Upper lobe of right lung (tissue), 1 donor: ENCODE measurements at regions not wholly inside any gene's neighbourhood (a gene's known extent, or its start where the extent isn't known, plus 50 kb on each side); places are given as distances from the start of the nearest gene placed in this dataset.
"Not testable (repeated sequence)": the region's sequence is repeated elsewhere in the genome, so short reads cannot be mapped to it uniquely, and the experiment has no call there.

Experiments
- ATAC-seq: fragments of 200-7000 bp; cut with Tn5 transposase; one replicate; pipeline ENCODE4 v1.9.1; 2020; ENCODE audit warnings: mild to moderate bottlenecking, moderate library complexity
- DNase-seq: peaks from one replicate; pipeline ENCODE4 v3.0.0-alpha.2; 2020
- H3K27ac ChIP-seq: fragments of 200-600 bp; one replicate; pipeline ENCODE4 v1.8.0; 2022
- H3K27me3 ChIP-seq: fragments of 200-600 bp; one replicate; pipeline ENCODE4 v1.8.0; 2022; ENCODE audit warnings: mild to moderate bottlenecking
- H3K36me3 ChIP-seq: fragments of 200-600 bp; one replicate; pipeline ENCODE4 v1.8.0; 2022
- H3K4me1 ChIP-seq: fragments of 200-600 bp; one replicate; pipeline ENCODE4 v1.8.0; 2022
- H3K4me3 ChIP-seq: fragments of 200-600 bp; one replicate; pipeline ENCODE4 v1.8.0; 2022; ENCODE audit warnings: mild to moderate bottlenecking
- H3K9me3 ChIP-seq: fragments of 200-600 bp; one replicate; pipeline ENCODE4 v1.8.0; 2022
- intact Hi-C: fragments of 100-400 bp; cut with DNase I; formaldehyde crosslinking; loops from one replicate; pipeline ENCODE4 v1.11.0; 2022
- TF ChIP-seq, protein P1 (sequence below): fragments of 200-600 bp; IDR thresholded peaks from one replicate; pipeline ENCODE4 v1.8.0; 2022; ENCODE audit warnings: antibody characterized with exemption
- donor health status: DM: no; HTN: yes; CAD: no; lungs with severe emphysema.

DNA sequence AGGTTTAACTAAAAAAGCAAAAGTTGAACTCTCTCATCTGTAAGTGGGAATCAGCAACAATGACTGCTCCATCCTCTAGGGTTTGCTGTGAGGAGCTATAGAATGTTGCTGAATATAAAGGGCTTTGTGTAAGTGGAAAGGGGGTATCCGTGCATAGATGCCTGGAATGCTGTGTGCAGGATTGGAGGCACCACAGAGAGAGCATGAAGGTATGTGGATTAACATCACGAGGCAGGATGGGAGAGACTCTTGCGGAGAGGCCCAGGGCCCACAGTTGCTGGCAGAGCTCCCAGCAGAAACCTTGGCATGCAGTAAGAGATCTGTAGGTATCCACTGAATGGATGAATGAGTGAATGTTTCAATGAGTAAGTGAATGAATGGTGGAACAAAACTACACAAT, 298.7 kb upstream of the DDI1 start:
- Histone ChIP-seq H3K27ac (no peak overlapping the region), H3K36me3 (no peaks in the 10 kb centered on the region), H3K4me1 (no peaks in the 10 kb centered on the region), H3K4me3 (no peak overlapping the region), H3K27me3 (no peaks in the 10 kb centered on the region), H3K9me3 (no peaks in the 10 kb centered on the region)
- no peak for DNase-seq
- ATAC-seq: no peak
- TF ChIP-seq, protein P1, sequence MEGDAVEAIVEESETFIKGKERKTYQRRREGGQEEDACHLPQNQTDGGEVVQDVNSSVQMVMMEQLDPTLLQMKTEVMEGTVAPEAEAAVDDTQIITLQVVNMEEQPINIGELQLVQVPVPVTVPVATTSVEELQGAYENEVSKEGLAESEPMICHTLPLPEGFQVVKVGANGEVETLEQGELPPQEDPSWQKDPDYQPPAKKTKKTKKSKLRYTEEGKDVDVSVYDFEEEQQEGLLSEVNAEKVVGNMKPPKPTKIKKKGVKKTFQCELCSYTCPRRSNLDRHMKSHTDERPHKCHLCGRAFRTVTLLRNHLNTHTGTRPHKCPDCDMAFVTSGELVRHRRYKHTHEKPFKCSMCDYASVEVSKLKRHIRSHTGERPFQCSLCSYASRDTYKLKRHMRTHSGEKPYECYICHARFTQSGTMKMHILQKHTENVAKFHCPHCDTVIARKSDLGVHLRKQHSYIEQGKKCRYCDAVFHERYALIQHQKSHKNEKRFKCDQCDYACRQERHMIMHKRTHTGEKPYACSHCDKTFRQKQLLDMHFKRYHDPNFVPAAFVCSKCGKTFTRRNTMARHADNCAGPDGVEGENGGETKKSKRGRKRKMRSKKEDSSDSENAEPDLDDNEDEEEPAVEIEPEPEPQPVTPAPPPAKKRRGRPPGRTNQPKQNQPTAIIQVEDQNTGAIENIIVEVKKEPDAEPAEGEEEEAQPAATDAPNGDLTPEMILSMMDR: no peak
- intact Hi-C loops: no loop called here

DNA sequence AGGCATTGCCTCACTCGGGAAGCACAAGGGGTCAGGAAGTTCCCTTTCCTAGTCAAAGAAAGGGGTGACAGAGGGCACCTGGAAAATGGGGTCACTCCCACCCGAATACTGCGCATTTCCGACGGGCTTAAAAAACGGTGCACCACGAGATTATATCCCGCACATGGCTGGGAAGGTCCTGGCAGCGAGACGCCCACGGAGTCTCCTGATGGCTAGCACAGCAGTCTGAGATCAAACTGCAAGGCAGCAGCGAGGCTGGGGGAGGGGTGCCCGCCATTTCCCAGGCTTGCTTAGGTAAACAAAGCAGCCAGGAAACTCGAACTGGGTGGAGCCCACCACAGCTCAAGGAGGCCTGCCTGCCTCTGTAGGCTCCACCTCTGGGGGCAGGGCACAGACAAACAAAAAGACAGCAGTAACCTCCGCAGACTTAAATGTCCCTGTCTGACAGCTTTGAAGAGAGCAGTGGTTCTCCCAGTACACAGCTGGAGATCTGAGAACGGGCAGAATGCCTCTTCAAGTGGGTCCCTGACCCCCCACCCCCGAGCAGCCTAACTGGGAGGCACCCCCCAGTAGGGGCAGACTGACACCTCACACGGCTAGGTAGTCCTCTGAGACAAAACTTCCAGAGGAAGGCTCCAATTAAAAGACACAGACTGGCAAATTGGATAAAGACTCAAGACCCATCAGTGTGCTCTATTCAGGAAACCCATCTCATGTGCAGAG, 297.2 kb upstream of the DDI1 start:
- H3K4me3 ChIP-seq, H3K9me3 ChIP-seq, intact Hi-C loops, H3K27ac ChIP-seq, ATAC-seq, H3K36me3 ChIP-seq, H3K27me3 ChIP-seq, DNase-seq, H3K4me1 ChIP-seq: not testable (repeated sequence)

DNA sequence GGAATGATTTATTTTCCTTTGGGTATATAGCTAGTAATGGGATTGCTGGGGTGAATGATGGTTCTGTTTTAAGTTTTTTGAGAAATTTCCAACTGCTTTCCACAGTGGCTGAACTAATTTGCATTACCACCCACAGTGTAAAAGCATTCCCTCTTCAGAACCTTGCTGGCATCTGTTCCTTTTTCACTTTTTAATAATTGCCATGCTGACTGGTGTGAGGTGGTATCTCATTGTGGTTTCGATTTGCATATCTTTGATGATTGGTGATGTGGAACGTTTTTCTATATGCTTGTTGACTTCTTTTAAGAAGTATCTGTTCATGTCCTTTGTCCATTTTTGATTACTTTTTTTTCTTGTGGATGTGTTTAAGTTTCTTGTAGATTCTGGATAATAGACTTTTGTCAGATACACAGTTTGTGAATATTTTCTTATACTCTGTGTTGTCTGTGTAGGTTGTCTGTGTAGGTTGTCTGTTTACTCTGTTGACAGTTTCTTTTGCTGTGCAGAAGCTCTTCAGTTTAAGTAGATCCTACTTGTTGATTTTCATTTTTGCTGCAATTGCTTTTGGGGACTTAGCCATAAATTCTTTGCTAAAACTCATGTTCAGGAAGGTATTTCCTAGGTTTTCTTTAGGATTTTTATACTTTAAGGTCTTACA, 291.8 kb upstream of the DDI1 start:
- TF ChIP-seq, protein P1: no peak
- H3K36me3 ChIP-seq: no peaks in the 10 kb centered on the region
- intact Hi-C loops: no loop called here

GRCh38 chr11:103749158-103749557, 287.3 kb upstream of the DDI1 start:
- Histone ChIP-seq H3K27ac (no peak overlapping the region), H3K4me3 (no peak overlapping the region), H3K9me3 (no peaks in the 10 kb centered on the region), H3K4me1 (no peaks in the 10 kb centered on the region), H3K36me3 (no peaks in the 10 kb centered on the region), H3K27me3 (no peaks in the 10 kb centered on the region)
- no peak for ATAC-seq
- intact Hi-C loops: no loop called here
- TF ChIP-seq, protein P1: no peak
- DNase-seq: no peak

More for the DNA sequence above, 291.8 kb upstream of the DDI1 start:
- Histone ChIP-seq H3K9me3 (no peaks in the 10 kb centered on the region), H3K27me3 (no peaks in the 10 kb centered on the region), H3K27ac (no peak overlapping the region), H3K4me1 (no peaks in the 10 kb centered on the region), H3K4me3 (no peak overlapping the region)
- no peak for ATAC-seq
- no peak for DNase-seq

DNA sequence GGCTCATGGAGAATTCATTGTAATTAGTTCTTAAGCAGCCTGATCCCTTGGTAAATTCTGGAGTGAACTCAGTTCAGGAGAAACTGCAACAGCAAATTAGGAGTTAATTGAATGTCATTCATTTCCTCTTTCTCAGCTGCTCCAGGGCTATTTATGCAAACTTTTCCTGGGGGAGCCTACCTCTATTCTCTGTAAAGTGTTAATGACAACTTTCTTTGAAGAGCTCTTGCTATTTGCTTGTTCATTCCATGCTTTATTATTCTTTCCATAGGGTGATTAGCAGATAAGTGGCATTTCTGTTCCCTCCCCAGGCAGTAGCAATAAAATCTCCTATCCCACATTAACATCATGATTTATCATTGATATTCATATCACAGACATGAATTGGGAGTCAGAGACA, 267.6 kb upstream of the DDI1 start:
- Histone ChIP-seq H3K9me3 (no peaks in the 10 kb centered on the region), H3K4me3 (no peak overlapping the region), H3K27ac (no peak overlapping the region), H3K27me3 (no peaks in the 10 kb centered on the region), H3K4me1 (no peaks in the 10 kb centered on the region), H3K36me3 (no peaks in the 10 kb centered on the region)
- ATAC-seq (no peak), DNase-seq (no peak)
- TF ChIP-seq, protein P1: no peak
- intact Hi-C loops: no loop called here

GRCh38 chr11:103773059-103773458, 263.4 kb upstream of the DDI1 start:
- no peaks in the 10 kb centered on the region for H3K9me3 ChIP-seq
- ATAC-seq (no peak), DNase-seq (no peak)
- no peak overlapping the region for H3K27ac ChIP-seq
- intact Hi-C loops: no loop called here
- no peaks in the 10 kb centered on the region for H3K36me3 ChIP-seq
- H3K4me3 ChIP-seq: no peak overlapping the region
- TF ChIP-seq, protein P1: no peak
- H3K27me3 ChIP-seq: no peaks in the 10 kb centered on the region
- H3K4me1 ChIP-seq: no peaks in the 10 kb centered on the region
